ENCODE measurements at regions not wholly inside any gene's neighbourhood (a gene's known extent, or its start where the extent isn't known, plus 50 kb on each side); places are given as distances from the start of the nearest gene placed in this dataset.

- H3K9me3 Mint-ChIP-seq (ENCODE audit: insufficient read depth) = no peaks in the 10 kb centered on the region
- Histone ChIP-seq H3K27me3 (replicated peaks in 1 of 4; ENCODE audit: control extremely low read depth in 1 of 4, control insufficient read depth in 3 of 4, insufficient read depth in 4 of 4, low read length in 3 of 4) (no peaks in the 10 kb centered on the region), H3K4me2 (replicated peaks; ENCODE audit: low read depth, low read length, poor library complexity, severe bottlenecking) (no peak overlapping the region), H3K9ac (ENCODE audit: low read length) (no peak overlapping the region), H3K36me3 (replicated peaks in 1 of 2; ENCODE audit: control extremely low read depth in 1 of 2, control insufficient read depth in 1 of 2, extremely low read depth in 1 of 2, insufficient read depth in 2 of 2, low read length in 1 of 2) (no peaks in the 10 kb centered on the region), H3K27ac (ENCODE audit: low read length in 2 of 2) (no peak overlapping the region), H4K20me1 (ENCODE audit: control insufficient read depth, insufficient read depth, low read length, poor library complexity, severe bottlenecking) (no peaks in the 10 kb centered on the region), H3K4me1 (ENCODE audit: control insufficient read depth in 2 of 2, insufficient read depth in 2 of 2, low read length in 2 of 2) (no peaks in the 10 kb centered on the region), H3K9me3 (ENCODE audit: control extremely low read depth in 1 of 3, control insufficient read depth in 2 of 3, insufficient read depth in 1 of 3, low read length in 2 of 3) (peaks cover 0 to 14% (median 0%) of the 10 kb centered on the region in 3 donors), H2AFZ (ENCODE audit: insufficient read depth, low read depth, low read length, poor library complexity, severe bottlenecking) (no peak overlapping the region), H3K79me2 (ENCODE audit: control insufficient read depth, insufficient read depth, low read length) (no peaks in the 10 kb centered on the region), H3K4me3 (ENCODE audit: control extremely low read depth in 1 of 5, extremely low read depth in 1 of 5, insufficient read depth in 1 of 5, low read depth in 2 of 5, low read length in 4 of 5) (no peak overlapping the region)
- no peak for TF ChIP-seq CTCF (IDR thresholded peaks at IDR 0.05)
- TF ChIP-seq EZH2 (IDR thresholded peaks at IDR 0.05; ENCODE audit: borderline replicate concordance, insufficient read depth, low read depth, low read length, poor library complexity, severe bottlenecking) = no peak
- H3K4me3 Mint-ChIP-seq = no peak overlapping the region
- ChIA-PET POLR2A (no interaction called here), CTCF (no interaction called here)
- intact Hi-C loops (cut with micrococcal nuclease) = no loop called here
- no peaks in the 10 kb centered on the region for H3K27me3 Mint-ChIP-seq
- DNase-seq (no peak), ATAC-seq (ENCODE audit: low read depth) (no peak)
- no peak overlapping the region for H3K27ac Mint-ChIP-seq
- no peaks in the 10 kb centered on the region for H3K4me1 Mint-ChIP-seq
- 88% methylated on average over 2 of the region's 8 CpGs for WGBS (ENCODE audit: insufficient coverage)
These were observed 88.3 kb downstream of the MYCN start for GRCh38 chr2:16028644-16029043.

- Histone ChIP-seq H3K36me3 (replicated peaks in 1 of 2; ENCODE audit: control extremely low read depth in 1 of 2, control insufficient read depth in 1 of 2, extremely low read depth in 1 of 2, insufficient read depth in 2 of 2, low read length in 1 of 2) (no peaks in the 10 kb centered on the region), H3K79me2 (ENCODE audit: control insufficient read depth, insufficient read depth, low read length) (no peaks in the 10 kb centered on the region), H3K9ac (ENCODE audit: low read length) (no peak overlapping the region), H3K27ac (ENCODE audit: low read length in 2 of 2) (no peak overlapping the region), H3K4me3 (ENCODE audit: control extremely low read depth in 1 of 5, extremely low read depth in 1 of 5, insufficient read depth in 1 of 5, low read depth in 2 of 5, low read length in 4 of 5) (no peak overlapping the region), H2AFZ (ENCODE audit: insufficient read depth, low read depth, low read length, poor library complexity, severe bottlenecking) (no peak overlapping the region), H4K20me1 (ENCODE audit: control insufficient read depth, insufficient read depth, low read length, poor library complexity, severe bottlenecking) (no peaks in the 10 kb centered on the region), H3K4me2 (replicated peaks; ENCODE audit: low read depth, low read length, poor library complexity, severe bottlenecking) (no peak overlapping the region), H3K4me1 (ENCODE audit: control insufficient read depth in 2 of 2, insufficient read depth in 2 of 2, low read length in 2 of 2) (no peaks in the 10 kb centered on the region), H3K27me3 (replicated peaks in 1 of 4; ENCODE audit: control extremely low read depth in 1 of 4, control insufficient read depth in 3 of 4, insufficient read depth in 4 of 4, low read length in 3 of 4) (no peaks in the 10 kb centered on the region), H3K9me3 (ENCODE audit: control extremely low read depth in 1 of 3, control insufficient read depth in 2 of 3, insufficient read depth in 1 of 3, low read length in 2 of 3) (peaks cover 0 to 14% (median 0%) of the 10 kb centered on the region in 3 donors)
- 73% methylated on average over 2 of the region's 8 CpGs for WGBS (ENCODE audit: insufficient coverage)
- ChIA-PET POLR2A (no interaction called here), CTCF (no interaction called here)
- no peaks in the 10 kb centered on the region for H3K9me3 Mint-ChIP-seq (ENCODE audit: insufficient read depth)
- H3K4me3 Mint-ChIP-seq = no peak overlapping the region
- no peaks in the 10 kb centered on the region for H3K4me1 Mint-ChIP-seq
- no peak for DNase-seq
- H3K27ac Mint-ChIP-seq = no peak overlapping the region
- ATAC-seq (ENCODE audit: low read depth) = no peak
- intact Hi-C loops (cut with micrococcal nuclease) = no loop called here
- no peaks in the 10 kb centered on the region for H3K27me3 Mint-ChIP-seq
- TF ChIP-seq CTCF (IDR thresholded peaks at IDR 0.05) = no peak
These were observed 86.6 kb downstream of the MYCN start for GRCh38 chr2:16026816-16027501.

All from B cell (primary cell).